ENCODE measurements at regions not wholly inside any gene's neighbourhood (a gene's known extent, or its start where the extent isn't known, plus 50 kb on each side); places are given as distances from the start of the nearest gene placed in this dataset.

- ATAC-seq: no peak
- Histone ChIP-seq H3K9me3 (peaks cover 0 to 17% (median 4%) of the 10 kb centered on the region in 11 donors), H3K4me3 (no peak overlapping the region), H3K27me3 (no peaks in the 10 kb centered on the region), H3K36me3 (no peaks in the 10 kb centered on the region), H3K27ac (no peak overlapping the region), H3K4me1 (no peaks in the 10 kb centered on the region)
- no peak for DNase-seq
- WGBS, 2 donors: 91 to 94% methylated on average over 7 of the region's 7 CpGs
- TF ChIP-seq CTCF (IDR thresholded peaks at IDR 0.05): no peak
- intact Hi-C loops (cut with DNase I): no loop called here
Measured at GRCh38 chr13:31610270-31610998, 128.9 kb upstream of the RXFP2 start.

- H3K9me3 ChIP-seq: peaks cover 0 to 17% (median 4%) of the 10 kb centered on the region in 11 donors
- H3K4me3 ChIP-seq: no peak overlapping the region
- no peaks in the 10 kb centered on the region for H3K36me3 ChIP-seq
- no peaks in the 10 kb centered on the region for H3K4me1 ChIP-seq
- no peak overlapping the region for H3K27ac ChIP-seq
- no peak for DNase-seq
- TF ChIP-seq CTCF (IDR thresholded peaks at IDR 0.05): no peak
- no peak for ATAC-seq
- 49 to 62% methylated on average over 3 of the region's 3 CpGs for WGBS, 2 donors
- intact Hi-C loops (cut with DNase I): no loop called here
- H3K27me3 ChIP-seq: no peaks in the 10 kb centered on the region
Measured at GRCh38 chr13:31611214-31611613, 128.1 kb upstream of the RXFP2 start.

GRCh38 chr13:31614073-31614472, 125.3 kb upstream of the RXFP2 start:
- no peak for DNase-seq
- Histone ChIP-seq H3K27me3 (no peaks in the 10 kb centered on the region), H3K9me3 (peaks cover 0 to 17% (median 4%) of the 10 kb centered on the region in 11 donors), H3K4me3 (no peak overlapping the region), H3K36me3 (no peaks in the 10 kb centered on the region), H3K4me1 (no peaks in the 10 kb centered on the region), H3K27ac (no peak overlapping the region)
- intact Hi-C loops (cut with DNase I): no loop called here
- ATAC-seq: no peak
- no peak for TF ChIP-seq CTCF (IDR thresholded peaks at IDR 0.05)
- 96 to 98% methylated on average over 3 of the region's 3 CpGs for WGBS, 2 donors

- ATAC-seq (no peak), DNase-seq (no peak)
- H3K9me3 ChIP-seq: peaks cover 0 to 17% (median 4%) of the 10 kb centered on the region in 11 donors
- H3K27me3 ChIP-seq: no peaks in the 10 kb centered on the region
- no peak for TF ChIP-seq CTCF (IDR thresholded peaks at IDR 0.05)
- H3K4me3 ChIP-seq: no peak overlapping the region
- no peaks in the 10 kb centered on the region for H3K36me3 ChIP-seq
- 90 to 94% methylated on average over 1 of the region's 1 CpG for WGBS, 2 donors
- intact Hi-C loops (cut with DNase I): no loop called here
- no peak overlapping the region for H3K27ac ChIP-seq
- no peaks in the 10 kb centered on the region for H3K4me1 ChIP-seq
Measured at GRCh38 chr13:31614704-31615103, 124.6 kb upstream of the RXFP2 start.
